ENCODE measurements at regions not wholly inside any gene's neighbourhood (a gene's known extent, or its start where the extent isn't known, plus 50 kb on each side); places are given as distances from the start of the nearest gene placed in this dataset.

- TF ChIP-seq CHD7 (IDR thresholded peaks at IDR 0.05; ENCODE audit: insufficient replicate concordance, low read length) (no peak), RXRA (IDR thresholded peaks at IDR 0.05; ENCODE audit: insufficient read depth, low read depth, low read length) (no peak), SP4 (IDR thresholded peaks at IDR 0.05; ENCODE audit: low read length) (no peak), SAP30 (IDR thresholded peaks at IDR 0.05; ENCODE audit: insufficient read depth, insufficient replicate concordance, low read length) (no peak), NANOG (IDR thresholded peaks at IDR 0.05; ENCODE audit: insufficient read depth, low read depth, low read length, poor library complexity, severe bottlenecking) (no peak), POU5F1 (IDR thresholded peaks at IDR 0.05; ENCODE audit: low read depth, low read length) (no peak), RAD21 (IDR thresholded peaks at IDR 0.05 in 1 of 2, conservative IDR thresholded peaks at IDR 0.05 in 1 of 2; ENCODE audit: low read depth in 2 of 2, low read length in 2 of 2) (peak; percentile 67 to 77)
These were observed 209.2 kb downstream of the SNX10 start (continued) for GRCh38 chr7:26500749-26501352.
